WTC11 (cell line): ENCODE measurements at regions not wholly inside any gene's neighbourhood (a gene's known extent, or its start where the extent isn't known, plus 50 kb on each side); places are given as distances from the start of the nearest gene placed in this dataset.

Source experiments
- ATF1 ChIP-seq: sonication (generic); formaldehyde crosslinking; IDR thresholded peaks from 2 replicates; pipeline ENCODE4 v1.8.1; 2023; ENCODE audit warnings: mild to moderate bottlenecking, moderate library complexity, missing genetic modification reagents
- FOXP1 ChIP-seq: sonication (generic); formaldehyde crosslinking; IDR thresholded peaks from 2 replicates; pipeline ENCODE4 v1.8.0; 2022; ENCODE audit warnings: missing genetic modification reagents, mild to moderate bottlenecking, moderate library complexity, borderline replicate concordance
- JUN ChIP-seq: sonication (generic); formaldehyde crosslinking; IDR thresholded peaks from 2 replicates; pipeline ENCODE4 v1.8.0; 2023; ENCODE audit warnings: mild to moderate bottlenecking, missing genetic modification reagents
- NFYB ChIP-seq: sonication (generic); formaldehyde crosslinking; conservative IDR thresholded peaks from 2 replicates; pipeline ENCODE4 v1.8.0; 2022; ENCODE audit warnings: low read depth, missing genetic modification reagents
- RORB ChIP-seq: fragments of 250-450 bp; sonication (Bioruptor Pico); IDR thresholded peaks from 2 replicates; pipeline ENCODE4 v1.9.0; 2021; ENCODE audit warnings: mild to moderate bottlenecking
- TP53 ChIP-seq: sonication (generic); formaldehyde crosslinking; IDR thresholded peaks from 2 replicates; pipeline ENCODE4 v1.8.1; 2023; ENCODE audit warnings: mild to moderate bottlenecking, missing genetic modification reagents
- TF ChIP-seq, protein P1 (sequence below): fragments of 200-600 bp; IDR thresholded peaks from 2 replicates; pipeline ENCODE4 v1.8.0; 2022; ENCODE audit warnings: antibody characterized with exemption
- TF ChIP-seq, protein P2 (sequence below): sonication (generic); formaldehyde crosslinking; IDR thresholded peaks from 2 replicates; pipeline ENCODE4 v1.8.0; 2023; ENCODE audit warnings: missing genetic modification reagents, mild to moderate bottlenecking, borderline replicate concordance

DNA sequence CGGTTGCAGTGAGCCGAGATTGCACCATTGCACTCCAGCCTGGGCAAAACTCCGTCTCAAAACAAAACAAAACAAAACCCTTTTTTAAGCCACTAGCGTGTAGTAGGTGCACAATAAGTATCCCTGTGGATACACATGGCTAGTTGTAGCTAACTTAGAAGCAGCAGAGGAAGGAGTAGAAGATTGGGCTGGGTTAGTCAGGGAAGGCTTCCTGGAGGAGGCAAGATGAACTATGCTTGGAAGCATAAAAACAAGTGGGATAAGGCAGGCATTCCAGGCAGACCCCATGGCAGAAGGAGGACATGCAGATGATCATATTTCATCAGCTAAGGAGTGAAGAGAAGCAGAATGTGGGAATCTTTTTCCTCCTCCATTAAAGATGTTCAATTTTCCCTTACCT, 83.4 kb downstream of the IRX5 start:
- no peak for TF ChIP-seq FOXP1 (CRISPR knock-in tag)
- TF ChIP-seq, protein P1, sequence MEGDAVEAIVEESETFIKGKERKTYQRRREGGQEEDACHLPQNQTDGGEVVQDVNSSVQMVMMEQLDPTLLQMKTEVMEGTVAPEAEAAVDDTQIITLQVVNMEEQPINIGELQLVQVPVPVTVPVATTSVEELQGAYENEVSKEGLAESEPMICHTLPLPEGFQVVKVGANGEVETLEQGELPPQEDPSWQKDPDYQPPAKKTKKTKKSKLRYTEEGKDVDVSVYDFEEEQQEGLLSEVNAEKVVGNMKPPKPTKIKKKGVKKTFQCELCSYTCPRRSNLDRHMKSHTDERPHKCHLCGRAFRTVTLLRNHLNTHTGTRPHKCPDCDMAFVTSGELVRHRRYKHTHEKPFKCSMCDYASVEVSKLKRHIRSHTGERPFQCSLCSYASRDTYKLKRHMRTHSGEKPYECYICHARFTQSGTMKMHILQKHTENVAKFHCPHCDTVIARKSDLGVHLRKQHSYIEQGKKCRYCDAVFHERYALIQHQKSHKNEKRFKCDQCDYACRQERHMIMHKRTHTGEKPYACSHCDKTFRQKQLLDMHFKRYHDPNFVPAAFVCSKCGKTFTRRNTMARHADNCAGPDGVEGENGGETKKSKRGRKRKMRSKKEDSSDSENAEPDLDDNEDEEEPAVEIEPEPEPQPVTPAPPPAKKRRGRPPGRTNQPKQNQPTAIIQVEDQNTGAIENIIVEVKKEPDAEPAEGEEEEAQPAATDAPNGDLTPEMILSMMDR = no peak
- TF ChIP-seq, protein P2, sequence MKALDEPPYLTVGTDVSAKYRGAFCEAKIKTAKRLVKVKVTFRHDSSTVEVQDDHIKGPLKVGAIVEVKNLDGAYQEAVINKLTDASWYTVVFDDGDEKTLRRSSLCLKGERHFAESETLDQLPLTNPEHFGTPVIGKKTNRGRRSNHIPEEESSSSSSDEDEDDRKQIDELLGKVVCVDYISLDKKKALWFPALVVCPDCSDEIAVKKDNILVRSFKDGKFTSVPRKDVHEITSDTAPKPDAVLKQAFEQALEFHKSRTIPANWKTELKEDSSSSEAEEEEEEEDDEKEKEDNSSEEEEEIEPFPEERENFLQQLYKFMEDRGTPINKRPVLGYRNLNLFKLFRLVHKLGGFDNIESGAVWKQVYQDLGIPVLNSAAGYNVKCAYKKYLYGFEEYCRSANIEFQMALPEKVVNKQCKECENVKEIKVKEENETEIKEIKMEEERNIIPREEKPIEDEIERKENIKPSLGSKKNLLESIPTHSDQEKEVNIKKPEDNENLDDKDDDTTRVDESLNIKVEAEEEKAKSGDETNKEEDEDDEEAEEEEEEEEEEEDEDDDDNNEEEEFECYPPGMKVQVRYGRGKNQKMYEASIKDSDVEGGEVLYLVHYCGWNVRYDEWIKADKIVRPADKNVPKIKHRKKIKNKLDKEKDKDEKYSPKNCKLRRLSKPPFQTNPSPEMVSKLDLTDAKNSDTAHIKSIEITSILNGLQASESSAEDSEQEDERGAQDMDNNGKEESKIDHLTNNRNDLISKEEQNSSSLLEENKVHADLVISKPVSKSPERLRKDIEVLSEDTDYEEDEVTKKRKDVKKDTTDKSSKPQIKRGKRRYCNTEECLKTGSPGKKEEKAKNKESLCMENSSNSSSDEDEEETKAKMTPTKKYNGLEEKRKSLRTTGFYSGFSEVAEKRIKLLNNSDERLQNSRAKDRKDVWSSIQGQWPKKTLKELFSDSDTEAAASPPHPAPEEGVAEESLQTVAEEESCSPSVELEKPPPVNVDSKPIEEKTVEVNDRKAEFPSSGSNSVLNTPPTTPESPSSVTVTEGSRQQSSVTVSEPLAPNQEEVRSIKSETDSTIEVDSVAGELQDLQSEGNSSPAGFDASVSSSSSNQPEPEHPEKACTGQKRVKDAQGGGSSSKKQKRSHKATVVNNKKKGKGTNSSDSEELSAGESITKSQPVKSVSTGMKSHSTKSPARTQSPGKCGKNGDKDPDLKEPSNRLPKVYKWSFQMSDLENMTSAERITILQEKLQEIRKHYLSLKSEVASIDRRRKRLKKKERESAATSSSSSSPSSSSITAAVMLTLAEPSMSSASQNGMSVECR (CRISPR knock-in tag) = no peak
- TF ChIP-seq RORB (CRISPR knock-in tag) = no peak
- TF ChIP-seq JUN = no peak
- no peak for TF ChIP-seq TP53 (CRISPR knock-in tag)
- no peak for TF ChIP-seq NFYB
- no peak for TF ChIP-seq ATF1 (CRISPR knock-in tag)
